A673 (cell line): ENCODE measurements at regions not wholly inside any gene's neighbourhood (a gene's known extent, or its start where the extent isn't known, plus 50 kb on each side); places are given as distances from the start of the nearest gene placed in this dataset.

Source experiments
- BruUV-seq: library from RNA; stranded (reverse); fragments of 400-500 nt; replicated peaks from 2 replicates; lab custom pipeline; 2021; lab: Mats Ljungman, UMichigan
- CTCF ChIA-PET: fragments of 300-600 bp; sonication (Branson Sonifier 250); formaldehyde crosslinking; loops from one replicate; lab custom pipeline; 2022; ENCODE audit warnings: antibody characterized with exemption; lab: Charles Lee
- POLR2A ChIA-PET: fragments of 300-600 bp; sonication (Branson Sonifier 250); formaldehyde crosslinking; loops from one replicate; lab custom pipeline; 2022; ENCODE audit warnings: antibody characterized with exemption; ENCODE audit not compliant: low non-redundant PET; lab: Charles Lee
- DNase-seq: peaks from one replicate; pipeline ENCODE4 v3.0.0-alpha.2; 2015; ENCODE audit warnings: low spot score
- H3K27ac ChIP-seq: fragments of 200-600 bp; sonication (generic); 2 replicates; pipeline ENCODE4 v1.5.1; 2016; ENCODE audit warnings: mixed run types, low read depth, mild to moderate bottlenecking, mixed read lengths, antibody characterized with exemption, low read length; ENCODE audit not compliant: poor library complexity, severe bottlenecking
- H3K27me3 ChIP-seq: fragments of 200-600 bp; sonication (generic); replicated peaks from 2 replicates; pipeline ENCODE4 v1.6.1; 2017; ENCODE audit warnings: mixed run types, low read depth, mild to moderate bottlenecking, mixed read lengths, antibody characterized with exemption, low read length; ENCODE audit not compliant: insufficient read depth, poor library complexity
- H3K36me3 ChIP-seq: fragments of 200-600 bp; sonication (generic); 2 replicates; pipeline ENCODE4 v1.6.1; 2016; ENCODE audit warnings: mixed run types, mild to moderate bottlenecking, mixed read lengths, antibody characterized with exemption, low read length; ENCODE audit not compliant: insufficient read depth, poor library complexity, severe bottlenecking
- H3K4me1 ChIP-seq: fragments of 200-600 bp; sonication (generic); 2 replicates; pipeline ENCODE4 v1.6.1; 2017; ENCODE audit warnings: mixed run types, mild to moderate bottlenecking, mixed read lengths, antibody characterized with exemption, low read length; ENCODE audit not compliant: insufficient read depth, poor library complexity, severe bottlenecking
- H3K4me3 ChIP-seq: fragments of 200-600 bp; sonication (generic); 2 replicates; pipeline ENCODE4 v1.5.1; 2016; ENCODE audit warnings: low read depth, mixed run types, mild to moderate bottlenecking, mixed read lengths, low read length; ENCODE audit not compliant: poor library complexity, severe bottlenecking
- H3K9me3 ChIP-seq: fragments of 200-600 bp; sonication (generic); 2 replicates; pipeline ENCODE4 v1.6.1; 2016; ENCODE audit warnings: mixed run types, low read depth, mild to moderate bottlenecking, mixed read lengths, antibody characterized with exemption, low read length; ENCODE audit not compliant: poor library complexity, severe bottlenecking
- EZH2 ChIP-seq: fragments of 200-600 bp; sonication (generic); IDR thresholded peaks from 2 replicates; pipeline ENCODE4 v1.6.1; 2017; ENCODE audit warnings: borderline replicate concordance, low read depth, mild to moderate bottlenecking, mixed read lengths, antibody characterized with exemption, low read length; ENCODE audit not compliant: poor library complexity, severe bottlenecking
- intact Hi-C: fragments of 100-400 bp; cut with micrococcal nuclease; formaldehyde crosslinking; loops from one replicate; pipeline ENCODE4 v1.10.0; 2022; ENCODE audit not compliant: unreplicated experiment
- TF ChIP-seq, protein P1 (sequence below): fragments of 300-800, 200-600 bp; sonication (generic); conservative IDR thresholded peaks from 2 replicates; pipeline ENCODE4 v1.5.1; 2017; ENCODE audit warnings: low read depth, mild to moderate bottlenecking, antibody characterized with exemption, low read length, moderate library complexity, mixed read lengths

- CTCF ChIA-PET = no interaction called here
- Histone ChIP-seq H3K4me3 (no peak overlapping the region), H3K36me3 (no peaks in the 10 kb centered on the region), H3K27ac (no peak overlapping the region), H3K4me1 (peaks cover 29% of the 10 kb centered on the region), H3K27me3 (no peaks in the 10 kb centered on the region), H3K9me3 (no peaks in the 10 kb centered on the region)
- intact Hi-C loops = no loop called here
- no peak for DNase-seq
- BruUV-seq = no TSS peak
- no peak for TF ChIP-seq EZH2
- TF ChIP-seq, protein P1, sequence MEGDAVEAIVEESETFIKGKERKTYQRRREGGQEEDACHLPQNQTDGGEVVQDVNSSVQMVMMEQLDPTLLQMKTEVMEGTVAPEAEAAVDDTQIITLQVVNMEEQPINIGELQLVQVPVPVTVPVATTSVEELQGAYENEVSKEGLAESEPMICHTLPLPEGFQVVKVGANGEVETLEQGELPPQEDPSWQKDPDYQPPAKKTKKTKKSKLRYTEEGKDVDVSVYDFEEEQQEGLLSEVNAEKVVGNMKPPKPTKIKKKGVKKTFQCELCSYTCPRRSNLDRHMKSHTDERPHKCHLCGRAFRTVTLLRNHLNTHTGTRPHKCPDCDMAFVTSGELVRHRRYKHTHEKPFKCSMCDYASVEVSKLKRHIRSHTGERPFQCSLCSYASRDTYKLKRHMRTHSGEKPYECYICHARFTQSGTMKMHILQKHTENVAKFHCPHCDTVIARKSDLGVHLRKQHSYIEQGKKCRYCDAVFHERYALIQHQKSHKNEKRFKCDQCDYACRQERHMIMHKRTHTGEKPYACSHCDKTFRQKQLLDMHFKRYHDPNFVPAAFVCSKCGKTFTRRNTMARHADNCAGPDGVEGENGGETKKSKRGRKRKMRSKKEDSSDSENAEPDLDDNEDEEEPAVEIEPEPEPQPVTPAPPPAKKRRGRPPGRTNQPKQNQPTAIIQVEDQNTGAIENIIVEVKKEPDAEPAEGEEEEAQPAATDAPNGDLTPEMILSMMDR = no peak
- POLR2A ChIA-PET = interaction anchor here (0.6 kb wide), 1 partner anchor 267 kb away, joined by 6 read pairs; no protein-coding TSS in a partner anchor
These were observed 65.7 kb upstream of the PLXNC1 start for GRCh38 chr12:94082690-94083089.

GRCh38 chr12:94089891-94090290 lies 58.5 kb upstream of the PLXNC1 start:
- TF ChIP-seq EZH2 = no peak
- TF ChIP-seq, protein P1 = no peak
- H3K27ac ChIP-seq = no peak overlapping the region
- CTCF ChIA-PET = no interaction called here
- no peaks in the 10 kb centered on the region for H3K9me3 ChIP-seq
- no peak for DNase-seq
- H3K36me3 ChIP-seq = no peaks in the 10 kb centered on the region
- no peak overlapping the region for H3K4me3 ChIP-seq
- BruUV-seq = no TSS peak
- no peaks in the 10 kb centered on the region for H3K27me3 ChIP-seq
- intact Hi-C loops = no loop called here
- no peaks in the 10 kb centered on the region for H3K4me1 ChIP-seq
- POLR2A ChIA-PET = no interaction called here

DNA sequence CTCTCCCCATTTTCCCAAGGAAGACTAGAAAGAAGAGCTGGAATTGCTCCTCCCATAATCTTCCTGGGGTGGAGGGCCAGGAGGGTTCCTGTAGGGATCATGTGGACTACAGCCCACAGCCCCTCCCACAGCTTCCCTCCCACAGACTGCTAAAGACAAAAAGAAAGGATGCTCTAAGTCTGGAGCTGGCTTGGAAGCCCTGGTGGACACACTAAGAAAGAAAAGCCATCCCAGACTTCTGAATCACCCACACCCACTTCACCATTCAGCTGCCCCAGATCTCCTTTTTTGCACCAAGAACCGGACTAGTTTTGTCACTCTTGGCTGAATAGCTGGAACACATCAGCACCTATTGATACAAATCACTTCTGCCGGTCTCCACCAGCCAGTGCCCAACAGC lies 56.8 kb upstream of the PLXNC1 start:
- TF ChIP-seq, protein P1 = no peak
- Histone ChIP-seq H3K36me3 (no peaks in the 10 kb centered on the region), H3K4me1 (no peaks in the 10 kb centered on the region), H3K27me3 (no peaks in the 10 kb centered on the region), H3K9me3 (no peaks in the 10 kb centered on the region), H3K4me3 (no peak overlapping the region), H3K27ac (no peak overlapping the region)
- intact Hi-C loops = no loop called here
- DNase-seq = no peak
- CTCF ChIA-PET = no interaction called here
- no TSS peak for BruUV-seq
- POLR2A ChIA-PET = interaction anchor here (0.7 kb wide), 1 partner anchor 325 kb away, joined by 4 read pairs; no protein-coding TSS in a partner anchor
